Activated T-cell treated with anti-CD3 and anti-CD28 coated beads, Interleukin-2, amount 50 U/mL, for 4 hours (primary cell): ENCODE measurements at regions not wholly inside any gene's neighbourhood (a gene's known extent, or its start where the extent isn't known, plus 50 kb on each side); places are given as distances from the start of the nearest gene placed in this dataset.

Experiments
- ATAC-seq, 2 donors: fragments of 200-7000 bp; cut with Tn5 transposase; one replicate each; pipeline ENCODE4 v1.10.0; 2021
- DNase-seq: peaks from one replicate; pipeline ENCODE4 v3.0.0-alpha.2; 2020
- H3K27me3 Mint-ChIP-seq: one replicate; pipeline ENCODE4 v1.8.0; 2021; ENCODE audit warnings: low read depth, mixed read lengths
- H3K36me3 Mint-ChIP-seq: one replicate; pipeline ENCODE4 v1.8.0; 2022; ENCODE audit warnings: mixed read lengths; ENCODE audit not compliant: insufficient read depth
- H3K4me1 Mint-ChIP-seq: one replicate; pipeline ENCODE4 v1.8.0; 2021; ENCODE audit warnings: low read depth, mixed read lengths
- H3K4me3 Mint-ChIP-seq: one replicate; pipeline ENCODE4 v1.8.0; 2021; ENCODE audit warnings: mild to moderate bottlenecking, moderate library complexity, mixed read lengths
- H3K9me3 Mint-ChIP-seq: one replicate; pipeline ENCODE4 v1.8.0; 2021; ENCODE audit warnings: mixed read lengths

GRCh38 chr16:52613508-52613907 lies 66.6 kb upstream of the TOX3 start:
- Mint-ChIP-seq H3K4me1 (no peaks in the 10 kb centered on the region), H3K36me3 (no peaks in the 10 kb centered on the region), H3K27me3 (no peaks in the 10 kb centered on the region), H3K4me3 (no peak overlapping the region), H3K9me3 (peaks cover 16% of the 10 kb centered on the region)
- no peak for ATAC-seq
- DNase-seq, result no peak

DNA sequence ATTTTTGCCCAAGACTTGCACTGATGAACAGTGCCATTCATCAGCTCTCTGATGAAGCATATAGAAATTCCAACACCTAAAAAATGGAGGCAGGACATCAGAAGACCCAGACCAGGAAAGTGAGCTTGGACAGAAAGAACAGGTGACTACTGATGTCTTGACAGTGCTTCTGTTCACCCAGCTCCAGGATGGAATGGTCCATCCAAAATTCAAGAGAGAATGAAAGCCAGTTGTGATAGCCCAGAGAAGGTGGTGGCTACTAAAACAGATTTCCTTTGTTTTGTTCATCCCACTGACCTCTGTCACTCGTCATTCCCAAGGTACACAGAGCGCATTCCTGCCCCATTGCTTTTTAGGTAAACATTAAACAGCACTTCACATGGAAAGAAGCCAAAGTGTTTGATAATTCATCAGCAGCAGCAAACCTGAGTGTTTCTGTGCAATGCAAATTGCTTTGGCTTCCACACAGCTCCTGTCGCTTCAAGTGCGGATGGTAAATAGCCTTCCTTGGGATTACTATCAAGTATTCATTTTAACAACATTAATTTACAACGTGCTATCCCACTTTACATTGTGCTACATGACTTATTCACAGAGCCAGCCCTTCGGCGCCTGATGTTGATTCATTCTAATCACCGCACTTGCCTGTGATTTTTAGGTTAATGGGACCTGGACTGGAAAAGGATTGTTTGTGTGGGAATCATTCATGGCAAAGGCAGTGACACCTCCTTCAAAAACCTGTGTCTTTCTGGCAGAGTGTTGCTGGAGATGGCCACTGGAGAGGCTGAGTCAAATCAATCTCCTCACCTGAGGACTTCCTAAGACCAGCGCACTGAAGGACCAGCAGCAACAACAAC lies 65.1 kb upstream of the TOX3 start:
- no peak overlapping the region for H3K4me3 Mint-ChIP-seq
- ATAC-seq (no peak), DNase-seq (no peak)
- no peaks in the 10 kb centered on the region for H3K36me3 Mint-ChIP-seq
- peaks cover 17% of the 10 kb centered on the region for H3K9me3 Mint-ChIP-seq
- no peaks in the 10 kb centered on the region for H3K4me1 Mint-ChIP-seq
- no peaks in the 10 kb centered on the region for H3K27me3 Mint-ChIP-seq

- Mint-ChIP-seq H3K9me3 (peaks cover 5% of the 10 kb centered on the region), H3K27me3 (no peaks in the 10 kb centered on the region), H3K36me3 (no peaks in the 10 kb centered on the region), H3K4me3 (no peak overlapping the region), H3K4me1 (no peaks in the 10 kb centered on the region)
- DNase-seq, result no peak
- ATAC-seq, result no peak
Measured at GRCh38 chr16:52603015-52603414, 56.1 kb upstream of the TOX3 start.

DNA sequence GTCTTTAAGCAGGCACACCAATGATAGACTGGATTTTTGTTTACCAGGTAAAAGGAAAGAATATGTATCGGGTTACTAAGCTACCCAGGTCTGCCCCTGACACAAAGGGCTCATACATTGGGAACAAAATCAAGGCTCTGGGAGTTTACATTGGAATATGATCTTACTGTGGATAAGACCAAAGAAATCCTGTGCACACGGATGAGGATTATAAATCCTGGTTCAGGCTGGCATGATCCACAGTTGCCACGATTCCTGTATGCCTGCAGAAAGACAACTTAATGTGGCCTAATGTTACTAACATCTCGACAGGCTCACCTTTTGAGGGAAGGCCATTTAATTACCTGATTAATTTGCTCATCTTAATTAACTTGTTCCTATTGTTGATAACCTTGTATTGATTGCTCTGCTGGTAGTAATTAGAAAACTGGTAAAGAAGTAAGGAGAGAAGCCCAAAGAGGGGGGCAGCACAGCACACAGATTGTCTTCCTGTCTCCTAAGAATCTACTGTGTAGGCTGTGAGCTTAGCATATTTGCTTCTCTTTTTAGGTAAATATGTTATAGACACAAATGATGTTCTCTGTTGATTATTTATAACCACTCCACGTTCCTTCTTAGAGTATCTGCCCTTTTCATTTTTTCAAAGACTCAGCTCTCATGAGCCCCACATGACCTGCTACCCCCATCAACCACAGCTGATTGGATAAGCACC lies 51.0 kb upstream of the TOX3 start:
- DNase-seq (no peak), ATAC-seq (no peak)
- Mint-ChIP-seq H3K4me3 (no peak overlapping the region), H3K4me1 (no peaks in the 10 kb centered on the region), H3K9me3 (no peaks in the 10 kb centered on the region), H3K27me3 (no peaks in the 10 kb centered on the region), H3K36me3 (no peaks in the 10 kb centered on the region)

- Mint-ChIP-seq H3K27me3 (no peaks in the 10 kb centered on the region), H3K9me3 (no peaks in the 10 kb centered on the region), H3K4me1 (no peaks in the 10 kb centered on the region), H3K4me3 (no peak overlapping the region), H3K36me3 (no peaks in the 10 kb centered on the region)
- ATAC-seq (no peak), DNase-seq (no peak)
Measured at GRCh38 chr16:52597073-52597771, 50.3 kb upstream of the TOX3 start.
